ENCODE measurements at regions not wholly inside any gene's neighbourhood (a gene's known extent, or its start where the extent isn't known, plus 50 kb on each side); places are given as distances from the start of the nearest gene placed in this dataset.

- TF ChIP-seq CTCF (IDR thresholded peaks at IDR 0.05) (no peak), POLR2A (IDR thresholded peaks at IDR 0.05) (no peak)
These were observed 229.2 kb upstream of the HMGA2 start for GRCh38 chr12:65595016-65595560.
